ENCODE measurements at regions not wholly inside any gene's neighbourhood (a gene's known extent, or its start where the extent isn't known, plus 50 kb on each side); places are given as distances from the start of the nearest gene placed in this dataset.

DNA sequence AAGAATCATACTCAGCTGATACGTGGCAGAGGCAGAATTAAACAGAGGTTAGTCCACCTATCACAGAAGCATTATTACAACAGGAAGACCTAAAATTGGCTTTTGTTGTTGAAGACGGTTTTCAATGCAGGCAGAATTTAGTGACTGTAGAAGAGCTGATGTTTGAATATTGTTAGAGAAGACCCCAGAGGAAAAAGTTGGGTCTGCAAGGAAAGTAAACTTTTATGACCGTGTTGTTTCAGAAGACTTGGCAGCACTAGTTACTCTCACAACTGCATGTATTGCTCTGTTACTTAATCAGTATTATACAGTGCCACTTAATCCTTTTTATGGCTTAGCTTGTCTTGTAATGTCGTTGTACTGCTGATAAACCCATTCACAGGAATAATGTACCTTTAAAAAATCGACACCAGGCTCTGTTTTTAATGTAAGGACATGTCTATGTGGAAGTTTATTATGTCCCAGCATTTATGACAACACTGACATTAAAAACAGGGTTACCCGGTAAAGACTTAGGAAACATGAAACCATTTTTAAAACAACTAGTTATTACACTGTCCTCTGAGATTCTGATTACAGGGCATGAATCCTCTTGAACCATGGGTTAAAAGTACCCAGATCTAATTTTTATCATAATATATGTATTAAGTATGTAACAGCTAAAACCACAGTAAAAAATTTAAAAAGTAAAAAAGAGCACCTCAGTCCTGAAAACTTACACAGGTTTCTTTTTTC, 235.4 kb downstream of the TTLL7 start:
- TF ChIP-seq, protein P1, sequence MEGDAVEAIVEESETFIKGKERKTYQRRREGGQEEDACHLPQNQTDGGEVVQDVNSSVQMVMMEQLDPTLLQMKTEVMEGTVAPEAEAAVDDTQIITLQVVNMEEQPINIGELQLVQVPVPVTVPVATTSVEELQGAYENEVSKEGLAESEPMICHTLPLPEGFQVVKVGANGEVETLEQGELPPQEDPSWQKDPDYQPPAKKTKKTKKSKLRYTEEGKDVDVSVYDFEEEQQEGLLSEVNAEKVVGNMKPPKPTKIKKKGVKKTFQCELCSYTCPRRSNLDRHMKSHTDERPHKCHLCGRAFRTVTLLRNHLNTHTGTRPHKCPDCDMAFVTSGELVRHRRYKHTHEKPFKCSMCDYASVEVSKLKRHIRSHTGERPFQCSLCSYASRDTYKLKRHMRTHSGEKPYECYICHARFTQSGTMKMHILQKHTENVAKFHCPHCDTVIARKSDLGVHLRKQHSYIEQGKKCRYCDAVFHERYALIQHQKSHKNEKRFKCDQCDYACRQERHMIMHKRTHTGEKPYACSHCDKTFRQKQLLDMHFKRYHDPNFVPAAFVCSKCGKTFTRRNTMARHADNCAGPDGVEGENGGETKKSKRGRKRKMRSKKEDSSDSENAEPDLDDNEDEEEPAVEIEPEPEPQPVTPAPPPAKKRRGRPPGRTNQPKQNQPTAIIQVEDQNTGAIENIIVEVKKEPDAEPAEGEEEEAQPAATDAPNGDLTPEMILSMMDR (IDR thresholded peaks at IDR 0.05 in 4 of 5, conservative IDR thresholded peaks at IDR 0.05 in 1 of 5), result no peak
- TF ChIP-seq POLR2A (IDR thresholded peaks at IDR 0.05), result no peak

Measured in gastrocnemius medialis (tissue), 4 donors.